SIG-M5 treated with dmso at 0.1 percent for 504 hours (cell line): ENCODE measurements at regions not wholly inside any gene's neighbourhood (a gene's known extent, or its start where the extent isn't known, plus 50 kb on each side); places are given as distances from the start of the nearest gene placed in this dataset.

Experiments used
- DNase-seq: peaks from one replicate; lab custom pipeline; 2025; ENCODE audit not compliant: unreplicated experiment; lab: John Stamatoyannopoulos, UW

DNA sequence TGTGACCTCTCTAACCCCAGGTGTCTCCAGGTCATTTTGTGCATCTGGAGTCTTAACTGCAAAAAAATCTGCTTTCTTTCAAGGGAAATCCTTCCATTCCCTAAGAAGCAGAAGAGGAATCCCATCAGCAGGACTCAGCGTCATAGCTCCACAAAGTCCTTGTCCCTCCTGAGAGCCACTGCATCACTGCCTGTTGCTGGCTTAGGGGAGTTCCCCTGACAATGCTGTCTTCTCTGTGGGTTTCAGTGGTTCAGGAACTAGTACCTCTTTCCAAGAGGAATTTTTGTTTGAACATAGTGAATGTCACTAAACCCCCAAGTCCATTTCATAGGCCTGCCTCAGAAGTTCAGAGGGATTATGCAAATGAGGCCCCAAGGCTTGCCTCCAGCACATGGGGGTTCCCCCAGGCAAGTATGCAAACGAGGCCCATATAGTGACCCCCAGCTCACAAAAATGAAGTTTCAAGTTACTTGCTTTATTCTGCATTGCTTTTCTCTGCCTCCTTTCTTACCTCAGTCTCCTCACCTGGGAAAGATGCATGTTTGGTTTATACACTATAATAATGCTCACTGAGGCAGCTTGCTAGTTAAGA lies 513.9 kb upstream of the MEX3C start:
- no peak for DNase-seq

- DNase-seq: no peak
These were observed 515.3 kb upstream of the MEX3C start for GRCh38 chr18:51712821-51713220.

DNA sequence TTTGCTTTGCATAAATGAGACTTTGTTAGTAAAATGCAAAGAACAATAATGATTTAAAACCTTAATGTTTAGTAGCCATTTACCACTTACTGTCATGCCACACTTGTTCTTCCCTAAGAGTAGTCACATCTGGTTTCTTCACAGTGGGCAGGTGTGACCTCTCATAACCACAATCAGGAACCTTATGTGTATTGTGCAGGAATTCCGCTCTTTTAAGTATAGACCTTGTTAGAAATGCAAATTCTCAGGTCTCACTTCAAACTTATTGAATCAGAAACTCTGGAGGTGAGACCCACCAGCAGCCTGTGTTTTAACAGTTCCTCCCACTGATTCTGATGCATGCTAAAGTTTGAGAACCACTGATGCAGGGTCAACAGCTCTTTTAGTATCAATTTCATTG lies 518.8 kb upstream of the MEX3C start:
- DNase-seq: no peak

DNA sequence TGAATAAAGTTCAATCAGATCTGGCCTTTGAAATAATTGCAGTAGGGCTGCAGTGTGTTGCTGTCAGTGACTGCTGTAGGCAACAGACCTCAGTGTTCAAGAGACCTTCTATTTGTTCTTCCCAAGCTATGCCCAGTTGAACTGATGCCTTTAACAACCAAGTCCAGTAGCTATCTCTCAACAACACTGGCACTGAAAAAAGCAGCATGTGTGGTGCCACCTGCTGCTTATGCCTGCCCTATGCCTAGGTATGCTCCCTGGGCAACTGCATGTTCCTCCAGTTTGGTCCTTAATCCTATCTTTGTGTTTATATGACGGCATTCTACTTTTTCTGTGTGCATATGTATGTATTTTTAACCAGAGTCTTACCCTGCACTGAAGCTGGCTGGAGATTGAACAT lies 523.9 kb upstream of the MEX3C start:
- no peak for DNase-seq

GRCh38 chr18:51721996-51722395 lies 524.5 kb upstream of the MEX3C start:
- DNase-seq: no peak

- no peak for DNase-seq
These were observed 527.6 kb upstream of the MEX3C start for GRCh38 chr18:51724790-51725721.

DNA sequence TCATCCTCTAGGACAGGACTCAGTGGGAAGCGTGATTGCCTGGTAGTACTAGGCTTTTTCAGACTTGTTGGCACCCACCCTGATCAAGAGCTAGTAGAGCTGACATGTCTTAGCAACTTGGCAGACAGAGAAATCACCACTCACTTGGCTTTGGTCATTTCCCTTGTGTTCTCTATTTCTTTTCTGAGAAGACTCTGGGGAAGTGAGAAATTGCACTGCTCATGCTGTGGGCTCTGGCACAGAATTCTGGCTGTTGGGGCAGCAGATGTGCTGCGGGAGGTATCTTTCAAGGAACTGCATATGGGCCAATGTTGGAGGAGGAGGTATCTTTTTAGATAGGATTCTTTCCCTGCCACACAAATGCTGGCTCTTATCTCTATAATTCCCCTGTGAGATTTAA lies 529.1 kb upstream of the MEX3C start:
- no peak for DNase-seq

GRCh38 chr18:51727780-51728179 lies 530.3 kb upstream of the MEX3C start:
- no peak for DNase-seq

DNA sequence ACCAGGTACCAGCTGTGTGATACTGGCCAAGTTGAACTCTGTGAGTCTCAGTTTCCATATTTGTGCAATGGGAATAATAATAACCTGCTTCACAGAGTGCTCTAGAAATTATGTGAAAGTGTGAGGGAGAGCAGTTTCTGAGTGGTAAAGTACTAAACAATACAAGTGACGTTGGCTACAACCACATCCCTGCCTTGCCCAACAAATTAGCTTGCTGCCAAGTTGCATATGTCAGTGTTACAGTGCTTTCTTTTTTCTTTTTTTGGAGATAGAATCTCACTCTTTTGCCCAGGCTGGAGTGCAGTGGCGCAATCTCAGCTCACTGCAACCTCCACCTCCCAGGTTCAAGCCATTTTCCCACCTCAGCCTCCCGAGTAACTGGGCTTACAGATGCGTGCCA lies 533.6 kb upstream of the MEX3C start:
- DNase-seq: no peak

- no peak for DNase-seq
These were observed 537.1 kb upstream of the MEX3C start for GRCh38 chr18:51734576-51734975.

DNA sequence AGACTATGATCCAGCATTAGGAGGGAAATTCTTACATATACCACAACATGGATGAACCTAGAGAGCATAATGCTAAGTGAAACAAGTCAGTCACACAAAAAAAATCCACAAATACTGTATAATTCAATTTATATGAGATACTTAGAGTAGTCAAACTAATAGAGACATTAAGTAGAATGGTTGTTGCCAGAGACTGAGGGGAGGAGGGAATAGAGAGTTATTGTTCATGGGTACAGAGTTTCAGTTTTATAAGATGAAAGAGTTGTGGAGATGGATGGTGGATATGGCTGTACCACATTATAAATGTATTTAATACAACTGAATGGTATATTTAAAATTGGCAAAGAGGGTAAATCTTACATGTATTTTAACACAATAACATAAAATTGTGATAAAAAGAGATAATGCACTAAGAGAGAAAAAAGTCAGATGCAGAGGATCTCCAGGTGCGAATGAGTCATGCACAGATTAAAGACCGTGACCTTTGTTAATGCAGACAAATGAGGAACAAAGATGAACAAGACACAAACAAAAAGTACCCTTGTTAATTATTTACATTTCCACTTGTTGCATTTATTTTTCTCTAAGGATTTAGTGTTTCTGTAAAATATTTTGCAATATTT lies 541.7 kb upstream of the MEX3C start:
- DNase-seq: no peak

GRCh38 chr18:51751901-51752300 lies 554.4 kb upstream of the MEX3C start:
- no peak for DNase-seq

DNA sequence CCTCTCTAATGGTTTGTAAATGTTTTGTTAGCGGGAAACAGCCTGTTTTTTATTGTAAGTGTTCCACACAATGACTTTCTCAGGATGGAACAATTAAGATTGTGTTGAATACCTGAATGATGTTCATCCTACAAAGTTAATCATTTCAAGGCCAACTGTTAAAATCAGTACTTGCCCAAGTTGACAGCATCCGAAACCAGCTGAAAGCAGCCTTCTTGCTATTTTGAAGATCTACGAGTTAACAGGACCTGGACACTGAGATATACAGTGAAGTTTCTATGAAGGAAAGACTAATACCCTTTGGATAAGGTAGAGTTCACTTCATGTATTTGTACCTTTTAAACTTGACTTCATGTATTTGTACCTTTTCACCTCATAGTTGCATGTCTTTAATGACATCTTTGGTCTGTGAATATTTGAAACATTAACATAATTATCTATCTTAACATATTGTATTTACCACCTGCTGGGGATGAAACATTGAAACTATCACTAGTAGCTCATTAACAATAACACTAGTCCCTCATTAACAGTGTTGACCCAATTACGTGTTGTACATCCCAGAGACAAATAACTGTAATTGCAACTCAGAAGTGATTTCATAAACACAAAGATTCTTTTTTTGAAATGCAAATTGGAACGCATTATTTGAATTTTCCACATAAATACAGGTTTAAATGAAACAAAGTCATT lies 556.0 kb upstream of the MEX3C start:
- DNase-seq: no peak

GRCh38 chr18:51754566-51754965 lies 557.1 kb upstream of the MEX3C start:
- DNase-seq: no peak

DNA sequence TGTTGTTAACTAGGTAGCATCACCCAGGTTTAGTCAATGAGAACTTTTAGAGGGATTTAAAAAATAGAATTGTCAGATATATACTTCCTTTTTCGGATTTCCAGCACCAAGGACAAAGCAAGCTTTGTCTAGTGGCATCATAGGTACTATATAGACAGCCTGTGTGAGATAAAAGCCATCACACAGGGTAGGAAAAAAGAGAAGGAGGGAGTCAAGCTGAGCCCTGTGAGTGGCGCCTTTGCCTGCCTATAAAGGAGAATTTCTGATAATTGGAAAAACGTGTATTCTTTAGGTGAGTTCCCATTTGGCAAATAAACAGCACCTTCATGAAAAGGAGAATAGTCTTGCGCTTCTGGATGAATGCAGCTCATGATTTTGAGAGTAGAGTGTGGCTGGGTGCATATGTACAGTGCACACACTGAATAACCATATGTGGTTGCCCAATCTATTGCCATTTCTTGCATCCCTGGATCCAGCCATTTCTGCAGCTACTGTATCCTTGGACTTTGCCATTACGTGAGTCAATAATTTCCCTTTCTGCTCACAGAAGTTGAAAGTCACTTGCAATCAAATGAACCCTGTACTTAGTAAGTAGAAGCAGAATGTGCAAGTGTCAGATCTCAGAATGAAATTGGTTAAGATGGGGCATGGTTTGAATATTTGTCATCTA lies 559.9 kb upstream of the MEX3C start:
- DNase-seq: no peak

- no peak for DNase-seq
These were observed 564.9 kb upstream of the MEX3C start for GRCh38 chr18:51762373-51762772.

- no peak for DNase-seq
These were observed 568.3 kb upstream of the MEX3C start for GRCh38 chr18:51765606-51766360.

DNA sequence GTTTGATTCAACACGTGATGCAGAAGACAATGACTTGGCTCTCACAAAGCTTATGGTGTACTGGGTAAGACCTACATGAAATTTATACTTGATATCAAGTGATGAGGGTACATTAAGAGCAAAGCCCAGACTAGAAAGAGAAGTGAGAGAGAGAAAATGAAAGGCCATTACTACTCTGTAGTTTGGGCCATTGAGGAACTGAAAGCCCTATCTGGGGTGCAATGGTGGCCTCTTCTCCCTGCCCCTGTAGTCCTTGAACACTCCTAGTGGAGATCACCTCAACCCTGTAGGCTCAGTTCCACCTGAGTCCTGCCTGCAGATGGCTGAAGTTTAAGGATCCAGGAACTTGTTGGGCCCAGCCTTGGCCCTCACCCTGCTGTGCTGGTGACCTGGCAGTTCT lies 569.8 kb upstream of the MEX3C start:
- no peak for DNase-seq

DNA sequence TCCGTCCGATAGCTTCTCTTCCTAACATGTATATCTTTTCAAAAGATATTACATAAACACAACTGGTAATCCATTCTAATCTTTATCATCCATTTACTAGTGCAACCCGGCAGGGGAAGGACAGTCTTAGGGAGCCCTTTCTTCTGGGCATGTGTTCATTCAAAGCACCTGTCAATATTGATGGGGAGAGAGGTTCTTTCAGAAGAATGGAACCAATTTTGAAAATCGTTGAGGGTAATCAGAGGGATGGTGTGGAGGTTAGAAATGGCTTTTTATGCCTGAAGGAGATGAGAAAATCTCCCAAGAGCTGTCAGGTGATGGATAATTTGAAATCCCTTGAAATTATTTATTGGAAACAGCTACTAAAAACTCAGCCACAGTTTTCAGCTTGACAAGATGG lies 561.9 kb upstream of the DCC start:
- DNase-seq: no peak

DNA sequence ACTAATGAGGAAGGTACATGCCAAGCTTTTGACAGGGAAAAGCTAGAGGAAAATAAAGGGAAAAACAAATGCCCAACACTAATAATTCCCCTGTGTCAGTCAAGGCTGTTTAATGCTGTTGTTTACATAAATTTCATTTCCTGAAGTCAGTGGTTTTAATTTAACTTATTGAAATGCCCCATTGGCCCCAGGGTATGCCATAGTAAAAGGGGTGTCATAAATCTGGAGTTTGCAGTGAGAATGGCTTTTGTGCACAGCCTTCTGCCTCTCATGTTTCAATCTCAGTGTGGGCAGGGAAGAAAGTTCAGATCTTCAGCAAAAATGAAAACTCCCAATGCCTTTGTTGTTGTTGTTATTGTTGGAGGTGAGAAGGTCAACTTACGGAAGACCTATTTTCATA lies 550.1 kb upstream of the DCC start:
- no peak for DNase-seq
